ENCODE measurements at regions not wholly inside any gene's neighbourhood (a gene's known extent, or its start where the extent isn't known, plus 50 kb on each side); places are given as distances from the start of the nearest gene placed in this dataset.

DNA sequence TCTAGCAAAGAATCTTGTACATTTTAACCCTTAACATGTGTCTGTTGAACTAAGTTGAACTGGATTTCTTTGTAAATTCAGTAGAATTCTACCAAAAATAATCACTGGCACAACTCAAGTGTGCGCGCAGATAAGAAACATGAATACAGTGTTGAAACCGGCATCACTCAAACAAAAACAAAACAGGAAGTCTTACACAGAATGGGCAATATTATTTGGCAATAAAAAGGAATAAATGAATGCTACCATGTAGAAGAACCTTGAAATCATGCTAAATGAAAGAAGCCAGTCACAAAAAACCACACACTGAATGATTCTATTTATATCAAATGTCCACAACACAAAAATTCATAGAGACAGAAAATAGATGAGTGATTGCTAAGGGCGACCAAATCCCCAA is 102.9 kb upstream of the ZFHX3 start:
- Histone ChIP-seq H3K4me1 (peaks cover 64% of the 10 kb centered on the region), H3K27me3 (no peaks in the 10 kb centered on the region), H3K4me3 (no peak overlapping the region), H3K9ac (no peak overlapping the region), H3K27ac (peak overlapping the region; percentile 66), H3K9me3 (0 out of 2 replicates have a peak, but pooled peaks cover 8% of the 10 kb centered on the region), H3K4me2 (peak overlapping the region; percentile 74), H3K36me3 (no peaks in the 10 kb centered on the region), H4K20me1 (no peaks in the 10 kb centered on the region)
- no peak for TF ChIP-seq Cebpa-rat (IDR thresholded peaks at IDR 0.05)

DNA sequence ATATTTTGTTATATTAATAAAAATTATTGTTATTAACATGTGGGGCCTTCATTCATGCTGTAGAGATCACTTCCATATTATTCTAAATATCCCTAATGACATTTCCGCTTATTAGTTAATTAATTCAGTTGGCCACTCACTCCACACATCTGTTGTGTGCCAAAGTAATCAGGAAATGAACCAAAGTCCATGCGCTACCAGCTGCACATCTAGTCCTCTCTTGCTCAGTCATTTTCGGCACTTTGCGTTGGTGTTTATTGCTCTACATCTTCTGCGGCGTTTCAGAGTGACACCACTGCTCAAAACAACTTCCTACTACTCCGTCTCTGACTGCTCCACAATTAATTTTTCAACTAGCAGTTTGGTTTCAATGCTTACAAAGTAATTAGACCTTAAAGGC is 101.4 kb upstream of the ZFHX3 start:
- no peaks in the 10 kb centered on the region for H4K20me1 ChIP-seq

DNA sequence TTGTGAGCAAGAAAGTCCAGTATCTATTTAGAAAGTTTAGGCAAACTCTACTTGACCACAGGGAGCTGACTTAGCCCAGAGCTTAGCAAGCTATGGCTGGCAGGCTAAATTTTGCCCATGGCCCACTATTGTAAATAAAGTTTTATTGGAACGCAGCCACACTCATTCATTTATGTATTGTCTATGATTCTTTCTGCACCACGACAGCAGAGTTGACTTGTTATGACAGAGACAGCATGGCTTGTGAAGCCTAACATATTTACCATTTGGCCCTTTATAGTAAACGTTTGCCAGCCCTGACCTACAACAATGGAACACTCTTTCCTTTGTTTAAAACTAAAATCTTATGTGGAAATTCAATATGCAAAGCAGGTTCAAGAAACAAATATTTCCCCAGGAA is 100.0 kb upstream of the ZFHX3 start:
- H3K9me3 ChIP-seq, result peaks cover 15% of the 10 kb centered on the region; the same call in 1 of the 2 replicates
- no peak overlapping the region for H3K9ac ChIP-seq
- H3K27me3 ChIP-seq, result no peaks in the 10 kb centered on the region
- H3K4me2 ChIP-seq, result no peak overlapping the region
- H3K4me3 ChIP-seq, result no peak overlapping the region
- no peaks in the 10 kb centered on the region for H3K36me3 ChIP-seq
- peaks cover 67% of the 10 kb centered on the region for H3K4me1 ChIP-seq
- H3K27ac ChIP-seq, result no peak overlapping the region
- TF ChIP-seq Cebpa-rat (IDR thresholded peaks at IDR 0.05), result no peak
- no peaks in the 10 kb centered on the region for H4K20me1 ChIP-seq

More for the DNA sequence above, 101.4 kb upstream of the ZFHX3 start:
- no peaks in the 10 kb centered on the region for H3K36me3 ChIP-seq
- H3K9ac ChIP-seq, result no peak overlapping the region
- H3K27me3 ChIP-seq, result no peaks in the 10 kb centered on the region
- H3K4me3 ChIP-seq, result no peak overlapping the region
- no peak for TF ChIP-seq Cebpa-rat (IDR thresholded peaks at IDR 0.05)
- peaks cover 67% of the 10 kb centered on the region for H3K4me1 ChIP-seq
- H3K4me2 ChIP-seq, result no peak overlapping the region
- H3K27ac ChIP-seq, result no peak overlapping the region
- peaks cover 15% of the 10 kb centered on the region; the same call in 1 of the 2 replicates for H3K9me3 ChIP-seq

DNA sequence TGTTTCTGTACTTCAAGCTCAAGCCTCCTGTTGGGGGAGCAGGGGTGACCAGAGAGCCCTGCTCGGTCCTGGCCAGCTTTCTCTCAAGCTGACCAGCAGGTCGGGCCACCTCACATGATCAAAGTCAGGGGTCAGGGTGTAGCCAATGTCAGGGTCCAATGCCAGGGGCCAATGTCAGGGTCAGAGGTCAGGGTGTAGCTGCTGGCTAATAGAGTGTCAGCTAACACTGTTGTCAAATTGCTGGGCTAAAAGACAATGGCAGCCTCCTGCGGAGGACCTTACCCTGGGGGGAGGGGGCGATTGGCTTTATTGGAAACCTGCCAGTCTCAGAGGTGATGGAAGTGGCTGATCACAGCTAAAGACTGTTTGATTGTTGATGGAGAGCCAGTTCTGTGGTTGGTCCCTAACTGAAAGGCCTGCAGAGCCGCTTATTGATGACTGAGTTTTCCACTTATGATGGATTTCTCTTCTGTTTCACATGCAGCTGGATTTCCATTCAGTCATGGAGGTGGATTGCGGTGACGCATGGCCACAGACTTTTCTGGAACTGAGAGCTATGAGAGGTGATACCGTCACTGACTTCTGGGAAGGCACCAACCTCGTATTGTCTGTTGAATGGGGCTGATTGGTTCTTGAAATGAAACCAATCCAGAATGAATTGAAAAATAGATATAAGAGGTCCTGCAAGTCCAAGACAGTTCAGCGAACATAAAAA is 97.4 kb upstream of the ZFHX3 start:
- peaks cover 22% of the 10 kb centered on the region for H3K9me3 ChIP-seq

DNA sequence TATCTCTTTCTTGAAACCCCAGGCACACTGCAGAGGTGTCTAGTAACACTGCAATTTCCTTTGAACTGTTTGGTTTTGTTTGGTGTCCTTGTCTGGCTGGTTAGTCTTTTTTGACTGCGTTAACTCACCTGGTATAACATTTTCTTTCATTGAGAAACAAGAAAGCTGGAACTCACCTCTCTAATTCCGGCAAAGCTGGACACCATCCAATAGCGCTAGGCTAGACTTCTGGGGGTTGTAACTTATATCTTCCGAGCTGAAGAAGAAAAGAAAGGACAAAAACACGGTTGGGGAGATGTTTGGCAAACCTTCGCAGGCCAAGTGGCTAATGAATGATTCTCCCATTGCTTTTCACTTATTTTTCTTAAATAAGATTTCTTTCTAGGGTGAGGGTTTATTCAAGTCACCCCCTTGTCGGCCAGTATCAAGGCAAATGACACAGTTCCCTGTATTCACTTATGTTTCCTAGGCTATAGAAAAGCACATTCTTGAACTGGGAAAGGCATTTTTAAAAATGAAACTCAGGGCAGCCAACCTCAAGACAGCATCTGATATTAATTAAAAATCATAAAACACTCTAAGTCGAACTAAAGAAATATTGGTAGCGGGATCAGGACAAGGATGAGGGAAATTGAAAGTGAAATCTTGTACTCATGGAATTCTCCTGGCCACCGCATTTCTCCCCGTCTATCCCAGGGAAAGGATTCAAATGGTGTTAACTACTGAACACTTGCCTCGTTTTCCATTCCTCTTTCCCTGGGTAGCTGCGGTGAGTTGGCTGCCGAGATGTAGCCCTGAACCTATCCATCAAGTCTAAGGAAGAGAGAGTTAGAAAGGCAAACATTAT is 95.9 kb upstream of the ZFHX3 start:
- H3K4me3 ChIP-seq, result peak overlapping the region; percentile 55
- H3K27ac ChIP-seq, result peak overlapping the region; percentile 91
- no peaks in the 10 kb centered on the region for H3K27me3 ChIP-seq
- TF ChIP-seq Cebpa-rat (IDR thresholded peaks at IDR 0.05), result no peak
- H3K4me1 ChIP-seq, result peaks cover 51% of the 10 kb centered on the region
- H3K4me2 ChIP-seq, result peak overlapping the region; percentile 85
- H3K9me3 ChIP-seq, result peaks cover 28% of the 10 kb centered on the region
- peak overlapping the region; percentile 80; the same call in 1 of the 2 replicates for H3K9ac ChIP-seq
- no peaks in the 10 kb centered on the region for H3K36me3 ChIP-seq
- no peaks in the 10 kb centered on the region for H4K20me1 ChIP-seq

More for the DNA sequence above, 97.4 kb upstream of the ZFHX3 start:
- Histone ChIP-seq H3K27me3 (no peaks in the 10 kb centered on the region), H3K27ac (peak overlapping the region; percentile 91; the same call in 1 of the 2 replicates), H3K9ac (no peak overlapping the region), H3K4me3 (no peak overlapping the region), H3K36me3 (no peaks in the 10 kb centered on the region), H3K4me1 (peaks cover 58% of the 10 kb centered on the region), H4K20me1 (no peaks in the 10 kb centered on the region), H3K4me2 (peak overlapping the region; percentile 85)
- TF ChIP-seq Cebpa-rat (IDR thresholded peaks at IDR 0.05), result no peak

DNA sequence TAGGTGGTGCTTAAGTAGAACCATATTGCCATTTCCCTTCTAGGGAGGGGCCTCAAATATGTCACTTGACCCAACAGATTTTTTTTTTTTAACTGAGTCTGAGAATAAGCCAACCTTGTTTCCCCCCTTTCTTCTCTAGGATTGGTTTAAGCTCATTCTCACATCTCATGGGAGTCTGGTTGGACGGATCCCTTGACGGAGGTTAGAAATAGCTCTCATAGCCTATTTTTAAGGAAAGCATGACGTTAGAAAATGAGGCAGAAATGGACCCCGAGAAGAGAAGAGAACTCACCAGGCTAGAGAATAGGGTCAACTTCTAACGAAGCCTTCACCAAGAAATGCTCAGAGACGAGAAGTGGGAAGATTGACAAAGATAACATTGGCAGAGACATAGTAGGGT is 95.1 kb upstream of the ZFHX3 start:
- Histone ChIP-seq H3K9ac (peak overlapping the region; percentile 80), H3K27ac (peak overlapping the region; percentile 91), H3K36me3 (no peaks in the 10 kb centered on the region), H4K20me1 (no peaks in the 10 kb centered on the region), H3K4me1 (peaks cover 56% of the 10 kb centered on the region), H3K4me2 (peak overlapping the region; percentile 85), H3K9me3 (peaks cover 28% of the 10 kb centered on the region), H3K27me3 (no peaks in the 10 kb centered on the region), H3K4me3 (peak overlapping the region; percentile 55)
- no peak for TF ChIP-seq Cebpa-rat (IDR thresholded peaks at IDR 0.05)

DNA sequence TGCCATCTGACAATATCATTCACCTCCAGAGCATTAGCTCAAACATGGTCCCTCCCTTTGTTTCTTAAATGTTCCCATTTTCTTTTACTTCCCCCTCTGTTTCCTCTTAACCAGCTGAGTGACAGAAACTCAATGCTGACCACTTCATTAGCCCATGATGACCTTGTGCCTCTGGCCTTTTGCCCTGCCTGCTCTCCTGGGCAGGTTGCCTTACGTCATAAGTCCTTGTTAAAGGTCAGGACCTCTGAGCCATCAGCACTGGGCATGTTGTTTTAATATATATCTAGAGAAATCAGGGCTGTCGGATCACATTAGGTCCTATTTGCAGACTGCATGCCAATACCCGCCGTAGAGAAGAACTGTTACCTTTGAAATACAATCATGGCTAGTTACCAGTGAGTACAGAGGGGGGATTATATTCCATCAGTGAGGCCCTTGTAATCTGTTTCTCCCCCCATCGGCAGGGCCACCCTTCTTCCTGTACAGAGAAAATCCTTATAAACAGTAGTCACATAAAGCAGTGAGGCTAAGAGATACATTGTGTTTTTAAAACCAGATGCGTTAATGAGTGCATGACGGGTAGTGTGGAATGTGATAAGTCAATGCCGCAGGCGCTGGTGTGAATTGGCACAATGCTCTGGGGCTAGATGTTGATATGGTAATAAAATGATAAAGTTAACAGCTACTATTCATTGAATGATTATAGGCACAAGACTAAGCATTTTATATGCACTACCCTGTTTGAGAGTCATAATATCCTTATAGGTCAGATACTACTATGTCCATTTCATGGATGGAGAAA is 94.3 kb upstream of the ZFHX3 start:
- Histone ChIP-seq H3K9ac (no peak overlapping the region), H3K4me2 (peak overlapping the region; percentile 85), H3K27me3 (no peaks in the 10 kb centered on the region)

DNA sequence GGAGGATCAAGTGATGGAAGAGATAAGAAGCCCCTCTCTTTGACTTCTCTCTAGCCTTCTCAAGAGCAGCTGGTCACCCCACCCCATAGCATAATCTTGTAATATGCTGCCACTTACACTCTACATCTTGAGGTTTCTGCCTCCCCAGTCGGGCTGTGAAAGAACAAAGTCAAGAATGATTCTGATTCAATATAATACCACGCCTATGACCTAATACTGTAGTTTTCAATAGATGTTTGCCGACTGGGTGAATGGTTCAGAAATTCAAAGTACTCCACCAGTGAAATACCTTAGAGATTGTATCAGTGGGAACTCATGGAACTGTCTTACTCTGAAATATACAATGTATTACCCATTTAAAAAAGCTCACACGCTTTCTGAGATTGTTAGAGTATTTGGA is 93.0 kb upstream of the ZFHX3 start:
- H3K27ac ChIP-seq, result no peak overlapping the region
- peaks cover 20% of the 10 kb centered on the region for H3K9me3 ChIP-seq
- H3K4me3 ChIP-seq, result no peak overlapping the region
- H3K9ac ChIP-seq, result no peak overlapping the region
- H3K4me1 ChIP-seq, result peaks cover 70% of the 10 kb centered on the region
- H3K27me3 ChIP-seq, result no peaks in the 10 kb centered on the region
- peak overlapping the region; percentile 85; the same call in 1 of the 2 replicates for H3K4me2 ChIP-seq
- no peaks in the 10 kb centered on the region for H3K36me3 ChIP-seq
- H4K20me1 ChIP-seq, result no peaks in the 10 kb centered on the region
- no peak for TF ChIP-seq Cebpa-rat (IDR thresholded peaks at IDR 0.05)

More for the DNA sequence above, 94.3 kb upstream of the ZFHX3 start:
- peaks cover 63% of the 10 kb centered on the region for H3K4me1 ChIP-seq
- peak overlapping the region; percentile 55; the same call in 1 of the 2 replicates for H3K4me3 ChIP-seq
- no peaks in the 10 kb centered on the region for H4K20me1 ChIP-seq
- peaks cover 28% of the 10 kb centered on the region for H3K9me3 ChIP-seq
- H3K36me3 ChIP-seq, result no peaks in the 10 kb centered on the region
- TF ChIP-seq Cebpa-rat (IDR thresholded peaks at IDR 0.05), result no peak
- peak overlapping the region; percentile 91 for H3K27ac ChIP-seq

DNA sequence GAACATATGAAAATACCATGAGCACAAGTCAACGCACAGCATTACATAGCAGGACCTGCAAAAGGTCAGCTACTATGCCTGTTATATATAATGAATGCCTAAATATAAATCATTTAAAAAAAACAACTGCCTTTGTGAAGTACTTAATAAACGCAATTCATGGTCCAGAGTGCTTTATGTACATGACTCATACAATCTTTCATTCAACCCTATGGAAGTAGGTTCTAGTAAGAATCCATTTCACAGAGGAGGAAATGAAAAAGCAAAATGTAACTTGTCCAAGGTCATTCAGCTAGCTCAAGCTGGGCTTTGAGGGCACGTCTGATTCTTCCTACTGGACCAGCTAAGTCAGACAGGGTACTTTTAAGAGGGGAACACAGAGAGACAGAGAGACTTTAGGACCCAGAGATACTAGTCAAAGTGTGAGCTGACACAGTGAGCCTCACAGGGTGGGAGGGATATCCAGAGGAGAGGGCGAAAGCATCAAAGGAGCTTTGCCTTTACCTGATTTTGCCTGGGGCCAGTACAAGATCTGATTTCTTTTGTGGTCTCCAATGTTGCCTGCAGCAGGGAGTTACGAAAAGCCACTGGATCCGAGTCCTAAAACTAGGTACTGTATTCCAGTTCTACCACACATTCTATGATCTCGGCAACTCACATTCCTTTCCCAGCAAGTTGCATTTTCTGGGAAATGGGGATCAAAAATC is 83.4 kb upstream of the ZFHX3 start:
- Histone ChIP-seq H3K9me3 (no peaks in the 10 kb centered on the region), H3K27ac (no peak overlapping the region), H3K4me3 (no peak overlapping the region), H3K27me3 (no peaks in the 10 kb centered on the region), H3K9ac (no peak overlapping the region), H3K4me2 (no peak overlapping the region), H3K36me3 (no peaks in the 10 kb centered on the region), H4K20me1 (no peaks in the 10 kb centered on the region), H3K4me1 (peaks cover 1% of the 10 kb centered on the region; the same call in 1 of the 2 replicates)
- no peak for TF ChIP-seq Cebpa-rat (IDR thresholded peaks at IDR 0.05)

Data from BLaER1 (cell line).